ENCODE measurements at regions not wholly inside any gene's neighbourhood (a gene's known extent, or its start where the extent isn't known, plus 50 kb on each side); places are given as distances from the start of the nearest gene placed in this dataset.

- TF ChIP-seq, protein P1, sequence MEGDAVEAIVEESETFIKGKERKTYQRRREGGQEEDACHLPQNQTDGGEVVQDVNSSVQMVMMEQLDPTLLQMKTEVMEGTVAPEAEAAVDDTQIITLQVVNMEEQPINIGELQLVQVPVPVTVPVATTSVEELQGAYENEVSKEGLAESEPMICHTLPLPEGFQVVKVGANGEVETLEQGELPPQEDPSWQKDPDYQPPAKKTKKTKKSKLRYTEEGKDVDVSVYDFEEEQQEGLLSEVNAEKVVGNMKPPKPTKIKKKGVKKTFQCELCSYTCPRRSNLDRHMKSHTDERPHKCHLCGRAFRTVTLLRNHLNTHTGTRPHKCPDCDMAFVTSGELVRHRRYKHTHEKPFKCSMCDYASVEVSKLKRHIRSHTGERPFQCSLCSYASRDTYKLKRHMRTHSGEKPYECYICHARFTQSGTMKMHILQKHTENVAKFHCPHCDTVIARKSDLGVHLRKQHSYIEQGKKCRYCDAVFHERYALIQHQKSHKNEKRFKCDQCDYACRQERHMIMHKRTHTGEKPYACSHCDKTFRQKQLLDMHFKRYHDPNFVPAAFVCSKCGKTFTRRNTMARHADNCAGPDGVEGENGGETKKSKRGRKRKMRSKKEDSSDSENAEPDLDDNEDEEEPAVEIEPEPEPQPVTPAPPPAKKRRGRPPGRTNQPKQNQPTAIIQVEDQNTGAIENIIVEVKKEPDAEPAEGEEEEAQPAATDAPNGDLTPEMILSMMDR (IDR thresholded peaks at IDR 0.05), result no peak
- TF ChIP-seq POLR2A (IDR thresholded peaks at IDR 0.05), result no peak
Observed at GRCh38 chr7:81080553-81080952, 161.7 kb upstream of the SEMA3C start.

Measured in ovary (tissue), 3 donors.